ENCODE measurements at regions not wholly inside any gene's neighbourhood (a gene's known extent, or its start where the extent isn't known, plus 50 kb on each side); places are given as distances from the start of the nearest gene placed in this dataset.

- intact Hi-C loops (cut with micrococcal nuclease), result no loop called here
- DNase-seq, result no peak
- Histone ChIP-seq H3K27me3 (replicated peaks in 1 of 4; ENCODE audit: control extremely low read depth in 1 of 4, control insufficient read depth in 3 of 4, insufficient read depth in 4 of 4, low read length in 3 of 4) (peaks cover 0 to 16% (median 7%) of the 10 kb centered on the region in 4 experiments), H3K79me2 (ENCODE audit: control insufficient read depth, insufficient read depth, low read length) (no peaks in the 10 kb centered on the region), H3K9me3 (ENCODE audit: control extremely low read depth in 1 of 3, control insufficient read depth in 2 of 3, insufficient read depth in 1 of 3, low read length in 2 of 3) (no peaks in the 10 kb centered on the region), H3K27ac (ENCODE audit: low read length in 2 of 2) (no peak overlapping the region), H3K36me3 (replicated peaks in 1 of 2; ENCODE audit: control extremely low read depth in 1 of 2, control insufficient read depth in 1 of 2, extremely low read depth in 1 of 2, insufficient read depth in 2 of 2, low read length in 1 of 2) (no peaks in the 10 kb centered on the region), H3K4me3 (ENCODE audit: control extremely low read depth in 1 of 5, extremely low read depth in 1 of 5, insufficient read depth in 1 of 5, low read depth in 2 of 5, low read length in 4 of 5) (no peak overlapping the region), H4K20me1 (ENCODE audit: control insufficient read depth, insufficient read depth, low read length, poor library complexity, severe bottlenecking) (no peaks in the 10 kb centered on the region), H2AFZ (ENCODE audit: insufficient read depth, low read depth, low read length, poor library complexity, severe bottlenecking) (no peak overlapping the region), H3K4me1 (ENCODE audit: control insufficient read depth in 2 of 2, insufficient read depth in 2 of 2, low read length in 2 of 2) (no peaks in the 10 kb centered on the region), H3K9ac (ENCODE audit: low read length) (no peak overlapping the region), H3K4me2 (replicated peaks; ENCODE audit: low read depth, low read length, poor library complexity, severe bottlenecking) (no peak overlapping the region)
- ChIA-PET CTCF (no interaction called here), POLR2A (no interaction called here)
- Mint-ChIP-seq H3K4me1 (peaks cover under 1% of the 10 kb centered on the region), H3K9me3 (ENCODE audit: insufficient read depth) (no peaks in the 10 kb centered on the region), H3K4me3 (no peak overlapping the region), H3K27ac (no peak overlapping the region), H3K27me3 (peaks cover 17% of the 10 kb centered on the region)
- no peak for TF ChIP-seq CTCF (IDR thresholded peaks at IDR 0.05)
- no peak for TF ChIP-seq EZH2 (IDR thresholded peaks at IDR 0.05; ENCODE audit: borderline replicate concordance, insufficient read depth, low read depth, low read length, poor library complexity, severe bottlenecking)
- no peak for ATAC-seq (ENCODE audit: low read depth)
- 100% methylated on average over 3 of the region's 3 CpGs for WGBS (ENCODE audit: insufficient coverage)
Measured at GRCh38 chr22:19603767-19604166, 79.6 kb upstream of the CLDN5 start.

- Mint-ChIP-seq H3K4me3 (no peak overlapping the region), H3K4me1 (no peaks in the 10 kb centered on the region)
- no peak for ATAC-seq (ENCODE audit: low read depth)
Measured at GRCh38 chr22:19604711-19605268, 80.6 kb upstream of the CLDN5 start.

More at GRCh38 chr22:19604711-19605268, 80.6 kb upstream of the CLDN5 start:
- no peak overlapping the region for H3K4me3 ChIP-seq (ENCODE audit: control extremely low read depth in 1 of 5, extremely low read depth in 1 of 5, insufficient read depth in 1 of 5, low read depth in 2 of 5, low read length in 4 of 5)
- intact Hi-C loops (cut with micrococcal nuclease), result no loop called here
- no peaks in the 10 kb centered on the region for H4K20me1 ChIP-seq (ENCODE audit: control insufficient read depth, insufficient read depth, low read length, poor library complexity, severe bottlenecking)
- POLR2A ChIA-PET, result no interaction called here
- no peaks in the 10 kb centered on the region for H3K9me3 ChIP-seq (ENCODE audit: control extremely low read depth in 1 of 3, control insufficient read depth in 2 of 3, insufficient read depth in 1 of 3, low read length in 2 of 3)
- peaks cover 0 to 3% of the 10 kb centered on the region in 2 donors for H3K4me1 ChIP-seq (ENCODE audit: control insufficient read depth in 2 of 2, insufficient read depth in 2 of 2, low read length in 2 of 2)
- H2AFZ ChIP-seq (ENCODE audit: insufficient read depth, low read depth, low read length, poor library complexity, severe bottlenecking), result no peak overlapping the region
- H3K27me3 ChIP-seq (replicated peaks in 1 of 4; ENCODE audit: control extremely low read depth in 1 of 4, control insufficient read depth in 3 of 4, insufficient read depth in 4 of 4, low read length in 3 of 4), result peaks cover 0 to 16% (median 7%) of the 10 kb centered on the region in 4 experiments
- H3K27ac ChIP-seq (ENCODE audit: low read length in 2 of 2), result no peak overlapping the region
- 90% methylated on average over 9 of the region's 9 CpGs for WGBS (ENCODE audit: insufficient coverage)
- no peaks in the 10 kb centered on the region for H3K9me3 Mint-ChIP-seq (ENCODE audit: insufficient read depth)
- H3K27me3 Mint-ChIP-seq, result peaks cover 20% of the 10 kb centered on the region
- no peak for DNase-seq
- H3K79me2 ChIP-seq (ENCODE audit: control insufficient read depth, insufficient read depth, low read length), result no peaks in the 10 kb centered on the region
- no peak overlapping the region for H3K9ac ChIP-seq (ENCODE audit: low read length)
- H3K27ac Mint-ChIP-seq, result no peak overlapping the region
- no peaks in the 10 kb centered on the region for H3K36me3 ChIP-seq (replicated peaks in 1 of 2; ENCODE audit: control extremely low read depth in 1 of 2, control insufficient read depth in 1 of 2, extremely low read depth in 1 of 2, insufficient read depth in 2 of 2, low read length in 1 of 2)
- TF ChIP-seq CTCF (IDR thresholded peaks at IDR 0.05), result no peak
- TF ChIP-seq EZH2 (IDR thresholded peaks at IDR 0.05; ENCODE audit: borderline replicate concordance, insufficient read depth, low read depth, low read length, poor library complexity, severe bottlenecking), result no peak
- CTCF ChIA-PET, result interaction anchor here (1.0 kb wide), 1 partner anchor 25 kb away, joined by 4 read pairs; no protein-coding TSS in a partner anchor
- H3K4me2 ChIP-seq (replicated peaks; ENCODE audit: low read depth, low read length, poor library complexity, severe bottlenecking), result no peak overlapping the region
